CD14-positive monocyte (primary cell): ENCODE measurements at regions not wholly inside any gene's neighbourhood (a gene's known extent, or its start where the extent isn't known, plus 50 kb on each side); places are given as distances from the start of the nearest gene placed in this dataset.

Source experiments
- DNase-seq, 3 donors: peaks; one replicate each; pipeline ENCODE4 v3.0.0-alpha.2; 2011 to 2022
- H2AFZ ChIP-seq: 2 replicates; pipeline ENCODE4 v1.6.0; 2012; ENCODE audit warnings: mild to moderate bottlenecking, low read depth, low read length, inconsistent platforms; ENCODE audit not compliant: insufficient read depth, poor library complexity, severe bottlenecking
- H3K27ac ChIP-seq, 2 donors: 1 replicate in 1 of 2; 2 replicates in 1 of 2; pipeline ENCODE4 v1.5.1; 2012 to 2013; ENCODE audit warnings: low read length in 2 of 2, control low read depth in 1 of 2, inconsistent platforms in 1 of 2, low read depth in 1 of 2, mild to moderate bottlenecking in 1 of 2
- H3K27me3 ChIP-seq, 2 donors: one replicate each; pipeline versions ENCODE4 v1.6.0 to v1.6.1; 2011 to 2013; ENCODE audit warnings: low read length in 2 of 2; ENCODE audit not compliant: control insufficient read depth in 2 of 2, insufficient read depth in 2 of 2
- H3K36me3 ChIP-seq, 2 donors: replicated peaks in 1 of 2; 1 replicate in 1 of 2; 2 replicates in 1 of 2; pipeline versions ENCODE4 v1.5.1 to v1.6.1; 2012 to 2013; ENCODE audit warnings: low read length in 2 of 2, control low read depth in 1 of 2, inconsistent platforms in 1 of 2, mild to moderate bottlenecking in 1 of 2; ENCODE audit not compliant: insufficient read depth in 2 of 2, control insufficient read depth in 1 of 2
- H3K4me1 ChIP-seq, 2 donors: 1 replicate in 1 of 2; 2 replicates in 1 of 2; pipeline versions ENCODE4 v1.5.1 to v1.6.1; 2012 to 2013; ENCODE audit warnings: low read length in 2 of 2, control low read depth in 1 of 2, inconsistent platforms in 1 of 2, mild to moderate bottlenecking in 1 of 2, moderate library complexity in 1 of 2; ENCODE audit not compliant: insufficient read depth in 2 of 2, control insufficient read depth in 1 of 2
- H3K4me2 ChIP-seq: replicated peaks from 2 replicates; pipeline ENCODE3; 2012; ENCODE audit warnings: low read length, moderate library complexity, mild to moderate bottlenecking; ENCODE audit not compliant: poor library complexity, severe bottlenecking; ENCODE audit errors: extremely low read depth
- H3K4me3 ChIP-seq, 3 experiments: fragments of 200-600 bp in 1 of 3; sonication (generic) in 1 of 3; replicated peaks in 1 of 3; 1 replicate in 2 of 3; 2 replicates in 1 of 3; pipeline ENCODE4 v1.5.1; 2011 to 2013; ENCODE audit warnings: low read length in 3 of 3, mild to moderate bottlenecking in 3 of 3, control low read depth in 2 of 3, low read depth in 2 of 3, inconsistent platforms in 1 of 3, moderate library complexity in 1 of 3
- H3K79me2 ChIP-seq: 2 replicates; pipeline ENCODE4 v1.6.0; 2012; ENCODE audit warnings: mild to moderate bottlenecking, control low read depth, inconsistent platforms, low read length, moderate library complexity; ENCODE audit not compliant: insufficient read depth
- H3K9ac ChIP-seq: 2 replicates; pipeline ENCODE4 v1.6.0; 2017; ENCODE audit warnings: low read length, mild to moderate bottlenecking; ENCODE audit not compliant: insufficient read depth, poor library complexity, severe bottlenecking
- H3K9me3 ChIP-seq, 2 donors: replicated peaks in 1 of 2; 1 replicate in 1 of 2; 2 replicates in 1 of 2; pipeline versions ENCODE4 v1.5.1 to v1.6.1; 2012 to 2013; ENCODE audit warnings: low read length in 2 of 2, control low read depth in 1 of 2; ENCODE audit not compliant: control insufficient read depth in 1 of 2, insufficient read depth in 1 of 2
- H4K20me1 ChIP-seq: 2 replicates; pipeline ENCODE4 v1.6.0; 2012; ENCODE audit warnings: mild to moderate bottlenecking, low read length, control low read depth, moderate library complexity; ENCODE audit not compliant: insufficient read depth
- H3K27ac Mint-ChIP-seq, 7 donors: one replicate each; pipeline ENCODE4 v1.8.0; 2020; ENCODE audit warnings: mild to moderate bottlenecking in 7 of 7, mixed read lengths in 7 of 7, moderate library complexity in 6 of 7, inconsistent platforms in 2 of 7
- H3K27me3 Mint-ChIP-seq, 3 donors: one replicate each; pipeline ENCODE4 v1.8.0; 2021 to 2022; ENCODE audit warnings: low read depth in 3 of 3, mild to moderate bottlenecking in 3 of 3, mixed read lengths in 3 of 3, moderate library complexity in 3 of 3, inconsistent platforms in 1 of 3
- H3K36me3 Mint-ChIP-seq, 2 donors: one replicate each; pipeline ENCODE4 v1.8.0; 2020; ENCODE audit warnings: mixed read lengths in 2 of 2, inconsistent platforms in 1 of 2, mild to moderate bottlenecking in 1 of 2
- H3K4me1 Mint-ChIP-seq: one replicate; pipeline ENCODE4 v1.8.0; 2020; ENCODE audit warnings: mild to moderate bottlenecking, mixed read lengths
- H3K4me3 Mint-ChIP-seq, 2 donors: one replicate each; pipeline ENCODE4 v1.8.0; 2020; ENCODE audit warnings: mild to moderate bottlenecking in 2 of 2, mixed read lengths in 2 of 2, moderate library complexity in 1 of 2
- H3K9me3 Mint-ChIP-seq, 7 donors: one replicate each; pipeline ENCODE4 v1.8.0; 2020 to 2022; ENCODE audit warnings: mixed read lengths in 7 of 7, mild to moderate bottlenecking in 6 of 7, moderate library complexity in 6 of 7, inconsistent platforms in 2 of 7
- CTCF ChIP-seq: fragments of 200-600 bp; IDR thresholded peaks from one replicate; pipeline ENCODE4 v1.8.0; 2022; ENCODE audit warnings: antibody characterized with exemption, mild to moderate bottlenecking
- WGBS: methylation state at CpG from one replicate; pipeline ENCODE4 v1.1.5; 2013; ENCODE audit warnings: missing lambda C conversion rate; ENCODE audit not compliant: insufficient coverage; 5-methylcytosine and 5-hydroxymethylcytosine counted together
- intact Hi-C, 2 donors: fragments of 100-400 bp; cut with micrococcal nuclease; formaldehyde crosslinking; loops; one replicate each; pipeline versions ENCODE4 v1.15.0 to v1.15.1; 2023

- peaks cover 5 to 7% (median 6%) of the 10 kb centered on the region in 7 donors for H3K9me3 Mint-ChIP-seq
- Histone ChIP-seq H3K4me3 (no peak overlapping the region), H4K20me1 (no peaks in the 10 kb centered on the region), H2AFZ (no peak overlapping the region), H3K4me2 (no peak overlapping the region), H3K27me3 (no peaks in the 10 kb centered on the region), H3K27ac (no peak overlapping the region), H3K9me3 (peaks cover 0 to 4% of the 10 kb centered on the region in 2 donors), H3K79me2 (no peaks in the 10 kb centered on the region), H3K9ac (no peak overlapping the region), H3K4me1 (no peaks in the 10 kb centered on the region), H3K36me3 (peaks cover 0 to 2% of the 10 kb centered on the region in 2 donors)
- peaks cover 0 to 4% of the 10 kb centered on the region in 2 donors for H3K36me3 Mint-ChIP-seq
- no peak for DNase-seq
- H3K4me3 Mint-ChIP-seq: no peak overlapping the region
- no peak overlapping the region for H3K27ac Mint-ChIP-seq
- no peaks in the 10 kb centered on the region for H3K4me1 Mint-ChIP-seq
- WGBS: 94% methylated on average over 8 of the region's 8 CpGs
- intact Hi-C loops: no loop called here
- TF ChIP-seq CTCF: no peak
- H3K27me3 Mint-ChIP-seq: no peaks in the 10 kb centered on the region
These were observed 159.7 kb upstream of the PWP1 start for GRCh38 chr12:107525719-107526554.

GRCh38 chr12:107526555-107527180 lies 158.9 kb upstream of the PWP1 start:
- H3K9ac ChIP-seq: no peak overlapping the region
- Mint-ChIP-seq H3K27ac (no peak overlapping the region), H3K9me3 (peaks cover 2 to 8% (median 5%) of the 10 kb centered on the region in 7 donors), H3K27me3 (no peaks in the 10 kb centered on the region), H3K4me3 (no peak overlapping the region), H3K4me1 (no peaks in the 10 kb centered on the region), H3K36me3 (peaks cover 0 to 4% of the 10 kb centered on the region in 2 donors)
- no peaks in the 10 kb centered on the region for H3K27me3 ChIP-seq
- peaks cover 2 to 8% of the 10 kb centered on the region in 2 donors for H3K9me3 ChIP-seq
- no peak for TF ChIP-seq CTCF
- no peaks in the 10 kb centered on the region for H3K4me1 ChIP-seq
- no peak overlapping the region for H3K4me3 ChIP-seq
- H3K79me2 ChIP-seq: no peaks in the 10 kb centered on the region
- no peaks in the 10 kb centered on the region for H4K20me1 ChIP-seq
- no peak overlapping the region for H3K4me2 ChIP-seq
- intact Hi-C loops: no loop called here
- 89% methylated on average over 1 of the region's 3 CpGs for WGBS
- no peak overlapping the region for H3K27ac ChIP-seq
- H2AFZ ChIP-seq: no peak overlapping the region
- peaks cover 0 to 2% of the 10 kb centered on the region in 2 donors for H3K36me3 ChIP-seq
- DNase-seq: no peak
